ENCODE measurements at regions not wholly inside any gene's neighbourhood (a gene's known extent, or its start where the extent isn't known, plus 50 kb on each side); places are given as distances from the start of the nearest gene placed in this dataset.

DNA sequence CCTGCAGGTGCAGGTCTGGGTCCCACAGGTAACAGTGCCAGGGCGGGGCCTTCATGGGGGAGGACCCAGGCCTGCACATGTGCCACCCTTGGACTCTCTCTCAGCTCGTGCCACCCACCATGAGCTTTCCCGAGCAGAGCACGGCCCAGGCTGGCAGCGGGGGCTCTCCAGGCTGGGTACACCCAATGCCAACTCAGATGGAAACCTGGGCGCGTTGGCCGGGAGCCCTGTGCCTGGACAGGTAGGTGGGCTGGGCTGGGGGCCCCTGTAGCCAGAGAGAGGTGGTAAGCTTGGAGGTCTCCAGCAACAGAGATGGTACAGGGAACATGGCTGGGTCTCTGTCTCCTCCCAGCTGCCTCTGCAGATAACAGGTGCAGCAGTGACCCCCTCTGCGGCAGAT is 69.9 kb upstream of the ADARB2 start:
- TF ChIP-seq, protein P1, sequence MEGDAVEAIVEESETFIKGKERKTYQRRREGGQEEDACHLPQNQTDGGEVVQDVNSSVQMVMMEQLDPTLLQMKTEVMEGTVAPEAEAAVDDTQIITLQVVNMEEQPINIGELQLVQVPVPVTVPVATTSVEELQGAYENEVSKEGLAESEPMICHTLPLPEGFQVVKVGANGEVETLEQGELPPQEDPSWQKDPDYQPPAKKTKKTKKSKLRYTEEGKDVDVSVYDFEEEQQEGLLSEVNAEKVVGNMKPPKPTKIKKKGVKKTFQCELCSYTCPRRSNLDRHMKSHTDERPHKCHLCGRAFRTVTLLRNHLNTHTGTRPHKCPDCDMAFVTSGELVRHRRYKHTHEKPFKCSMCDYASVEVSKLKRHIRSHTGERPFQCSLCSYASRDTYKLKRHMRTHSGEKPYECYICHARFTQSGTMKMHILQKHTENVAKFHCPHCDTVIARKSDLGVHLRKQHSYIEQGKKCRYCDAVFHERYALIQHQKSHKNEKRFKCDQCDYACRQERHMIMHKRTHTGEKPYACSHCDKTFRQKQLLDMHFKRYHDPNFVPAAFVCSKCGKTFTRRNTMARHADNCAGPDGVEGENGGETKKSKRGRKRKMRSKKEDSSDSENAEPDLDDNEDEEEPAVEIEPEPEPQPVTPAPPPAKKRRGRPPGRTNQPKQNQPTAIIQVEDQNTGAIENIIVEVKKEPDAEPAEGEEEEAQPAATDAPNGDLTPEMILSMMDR (IDR thresholded peaks at IDR 0.05; ENCODE audit: low read depth, low read length, missing input control): no peak
- TF ChIP-seq RAD21 (IDR thresholded peaks at IDR 0.05) (no peak), TAF1 (conservative IDR thresholded peaks at IDR 0.05) (no peak), EGR1 (IDR thresholded peaks at IDR 0.05; ENCODE audit: low read depth in 2 of 2) (no peak), GABPA (IDR thresholded peaks at IDR 0.05 in 1 of 2, conservative IDR thresholded peaks at IDR 0.05 in 1 of 2) (no peak), YY1 (IDR thresholded peaks at IDR 0.05) (no peak), RXRA (IDR thresholded peaks at IDR 0.05) (no peak)
- TF ChIP-seq, protein P2, sequence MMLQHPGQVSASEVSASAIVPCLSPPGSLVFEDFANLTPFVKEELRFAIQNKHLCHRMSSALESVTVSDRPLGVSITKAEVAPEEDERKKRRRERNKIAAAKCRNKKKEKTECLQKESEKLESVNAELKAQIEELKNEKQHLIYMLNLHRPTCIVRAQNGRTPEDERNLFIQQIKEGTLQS (IDR thresholded peaks at IDR 0.05): no peak
- TF ChIP-seq, protein P3, sequence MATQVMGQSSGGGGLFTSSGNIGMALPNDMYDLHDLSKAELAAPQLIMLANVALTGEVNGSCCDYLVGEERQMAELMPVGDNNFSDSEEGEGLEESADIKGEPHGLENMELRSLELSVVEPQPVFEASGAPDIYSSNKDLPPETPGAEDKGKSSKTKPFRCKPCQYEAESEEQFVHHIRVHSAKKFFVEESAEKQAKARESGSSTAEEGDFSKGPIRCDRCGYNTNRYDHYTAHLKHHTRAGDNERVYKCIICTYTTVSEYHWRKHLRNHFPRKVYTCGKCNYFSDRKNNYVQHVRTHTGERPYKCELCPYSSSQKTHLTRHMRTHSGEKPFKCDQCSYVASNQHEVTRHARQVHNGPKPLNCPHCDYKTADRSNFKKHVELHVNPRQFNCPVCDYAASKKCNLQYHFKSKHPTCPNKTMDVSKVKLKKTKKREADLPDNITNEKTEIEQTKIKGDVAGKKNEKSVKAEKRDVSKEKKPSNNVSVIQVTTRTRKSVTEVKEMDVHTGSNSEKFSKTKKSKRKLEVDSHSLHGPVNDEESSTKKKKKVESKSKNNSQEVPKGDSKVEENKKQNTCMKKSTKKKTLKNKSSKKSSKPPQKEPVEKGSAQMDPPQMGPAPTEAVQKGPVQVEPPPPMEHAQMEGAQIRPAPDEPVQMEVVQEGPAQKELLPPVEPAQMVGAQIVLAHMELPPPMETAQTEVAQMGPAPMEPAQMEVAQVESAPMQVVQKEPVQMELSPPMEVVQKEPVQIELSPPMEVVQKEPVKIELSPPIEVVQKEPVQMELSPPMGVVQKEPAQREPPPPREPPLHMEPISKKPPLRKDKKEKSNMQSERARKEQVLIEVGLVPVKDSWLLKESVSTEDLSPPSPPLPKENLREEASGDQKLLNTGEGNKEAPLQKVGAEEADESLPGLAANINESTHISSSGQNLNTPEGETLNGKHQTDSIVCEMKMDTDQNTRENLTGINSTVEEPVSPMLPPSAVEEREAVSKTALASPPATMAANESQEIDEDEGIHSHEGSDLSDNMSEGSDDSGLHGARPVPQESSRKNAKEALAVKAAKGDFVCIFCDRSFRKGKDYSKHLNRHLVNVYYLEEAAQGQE (IDR thresholded peaks at IDR 0.05): no peak
- TF ChIP-seq, protein P4, sequence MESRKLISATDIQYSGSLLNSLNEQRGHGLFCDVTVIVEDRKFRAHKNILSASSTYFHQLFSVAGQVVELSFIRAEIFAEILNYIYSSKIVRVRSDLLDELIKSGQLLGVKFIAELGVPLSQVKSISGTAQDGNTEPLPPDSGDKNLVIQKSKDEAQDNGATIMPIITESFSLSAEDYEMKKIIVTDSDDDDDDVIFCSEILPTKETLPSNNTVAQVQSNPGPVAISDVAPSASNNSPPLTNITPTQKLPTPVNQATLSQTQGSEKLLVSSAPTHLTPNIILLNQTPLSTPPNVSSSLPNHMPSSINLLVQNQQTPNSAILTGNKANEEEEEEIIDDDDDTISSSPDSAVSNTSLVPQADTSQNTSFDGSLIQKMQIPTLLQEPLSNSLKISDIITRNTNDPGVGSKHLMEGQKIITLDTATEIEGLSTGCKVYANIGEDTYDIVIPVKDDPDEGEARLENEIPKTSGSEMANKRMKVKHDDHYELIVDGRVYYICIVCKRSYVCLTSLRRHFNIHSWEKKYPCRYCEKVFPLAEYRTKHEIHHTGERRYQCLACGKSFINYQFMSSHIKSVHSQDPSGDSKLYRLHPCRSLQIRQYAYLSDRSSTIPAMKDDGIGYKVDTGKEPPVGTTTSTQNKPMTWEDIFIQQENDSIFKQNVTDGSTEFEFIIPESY (IDR thresholded peaks at IDR 0.05): no peak
- TF ChIP-seq, protein P5, sequence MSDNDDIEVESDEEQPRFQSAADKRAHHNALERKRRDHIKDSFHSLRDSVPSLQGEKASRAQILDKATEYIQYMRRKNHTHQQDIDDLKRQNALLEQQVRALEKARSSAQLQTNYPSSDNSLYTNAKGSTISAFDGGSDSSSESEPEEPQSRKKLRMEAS (IDR thresholded peaks at IDR 0.05): no peak
